OCI-LY3 (cell line): ENCODE measurements at regions not wholly inside any gene's neighbourhood (a gene's known extent, or its start where the extent isn't known, plus 50 kb on each side); places are given as distances from the start of the nearest gene placed in this dataset.

Experiments
- H2AFZ ChIP-seq: fragments of 200-600, 300-600 bp; shearing (Covaris generic); 2 replicates; pipeline ENCODE4 v1.6.0; 2014; ENCODE audit warnings: antibody characterized with exemption, low read depth, low read length
- H3K27ac ChIP-seq: fragments of 200-600, 300-600 bp; sonication (generic); 2 replicates; pipeline ENCODE4 v1.5.1; 2014; ENCODE audit warnings: mild to moderate bottlenecking, low read length, moderate library complexity, mixed read lengths
- H3K27me3 ChIP-seq: fragments of 200-600, 300-600 bp; sonication (generic); 2 replicates; pipeline ENCODE4 v1.6.1; 2014; ENCODE audit warnings: low read depth, low read length, mixed read lengths
- H3K36me3 ChIP-seq: fragments of 200-600, 300-600 bp; sonication (generic); replicated peaks from 2 replicates; pipeline ENCODE3; 2014; ENCODE audit warnings: low read depth, low read length, mixed read lengths
- H3K4me1 ChIP-seq: fragments of 300-600, 200-600 bp; sonication (generic); 2 replicates; pipeline ENCODE4 v1.6.1; 2014; ENCODE audit warnings: low read length, mixed read lengths
- H3K4me2 ChIP-seq: fragments of 200-600, 300-600 bp; sonication (generic); 2 replicates; pipeline ENCODE4 v1.6.1; 2014; ENCODE audit warnings: low read length, mixed read lengths
- H3K4me3 ChIP-seq: fragments of 300-600, 200-600 bp; sonication (generic); 2 replicates; pipeline ENCODE4 v1.5.1; 2014; ENCODE audit warnings: antibody characterized with exemption, mild to moderate bottlenecking, low read length, moderate library complexity
- H3K79me2 ChIP-seq: fragments of 300-600, 200-600 bp; shearing (Covaris generic); 2 replicates; pipeline ENCODE4 v1.6.1; 2014; ENCODE audit warnings: mild to moderate bottlenecking, low read length, mixed read lengths
- H3K9ac ChIP-seq: fragments of 300-600, 200-600 bp; shearing (Covaris generic); 2 replicates; pipeline ENCODE4 v1.6.0; 2014; ENCODE audit warnings: mild to moderate bottlenecking, low read length, moderate library complexity
- H3K9me3 ChIP-seq: fragments of 200-600, 300-600 bp; shearing (Covaris generic); 2 replicates; pipeline ENCODE4 v1.6.1; 2014; ENCODE audit warnings: low read length, mixed read lengths; ENCODE audit not compliant: insufficient read depth
- H4K20me1 ChIP-seq: fragments of 200-600, 300-600 bp; sonication (generic); 2 replicates; pipeline ENCODE4 v1.6.1; 2016; ENCODE audit warnings: low read length, mixed read lengths; ENCODE audit not compliant: insufficient read depth
- EZH2phosphoT487 ChIP-seq: fragments of 200-600 bp; shearing (Covaris generic); IDR thresholded peaks from 2 replicates; pipeline ENCODE4 v1.6.1; 2018; ENCODE audit warnings: antibody characterized with exemption, mixed run types, low read depth
- TF ChIP-seq, protein P1 (sequence below): fragments of 200-600, 300-600 bp; sonication (generic); IDR thresholded peaks from 2 replicates; pipeline ENCODE4 v1.5.1; 2014; ENCODE audit warnings: antibody characterized with exemption, low read length, low read depth

GRCh38 chr12:74608231-74608775, 70.7 kb downstream of the ATXN7L3B start:
- no peak overlapping the region for H2AFZ ChIP-seq
- TF ChIP-seq, protein P1, sequence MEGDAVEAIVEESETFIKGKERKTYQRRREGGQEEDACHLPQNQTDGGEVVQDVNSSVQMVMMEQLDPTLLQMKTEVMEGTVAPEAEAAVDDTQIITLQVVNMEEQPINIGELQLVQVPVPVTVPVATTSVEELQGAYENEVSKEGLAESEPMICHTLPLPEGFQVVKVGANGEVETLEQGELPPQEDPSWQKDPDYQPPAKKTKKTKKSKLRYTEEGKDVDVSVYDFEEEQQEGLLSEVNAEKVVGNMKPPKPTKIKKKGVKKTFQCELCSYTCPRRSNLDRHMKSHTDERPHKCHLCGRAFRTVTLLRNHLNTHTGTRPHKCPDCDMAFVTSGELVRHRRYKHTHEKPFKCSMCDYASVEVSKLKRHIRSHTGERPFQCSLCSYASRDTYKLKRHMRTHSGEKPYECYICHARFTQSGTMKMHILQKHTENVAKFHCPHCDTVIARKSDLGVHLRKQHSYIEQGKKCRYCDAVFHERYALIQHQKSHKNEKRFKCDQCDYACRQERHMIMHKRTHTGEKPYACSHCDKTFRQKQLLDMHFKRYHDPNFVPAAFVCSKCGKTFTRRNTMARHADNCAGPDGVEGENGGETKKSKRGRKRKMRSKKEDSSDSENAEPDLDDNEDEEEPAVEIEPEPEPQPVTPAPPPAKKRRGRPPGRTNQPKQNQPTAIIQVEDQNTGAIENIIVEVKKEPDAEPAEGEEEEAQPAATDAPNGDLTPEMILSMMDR, result no peak
- TF ChIP-seq EZH2phosphoT487, result no peak

GRCh38 chr12:74610711-74611110, 73.1 kb downstream of the ATXN7L3B start:
- Histone ChIP-seq H3K9ac (no peak overlapping the region), H3K79me2 (no peaks in the 10 kb centered on the region), H3K27me3 (no peaks in the 10 kb centered on the region), H3K4me3 (no peak overlapping the region), H3K4me1 (no peaks in the 10 kb centered on the region), H3K9me3 (no peaks in the 10 kb centered on the region), H3K36me3 (no peaks in the 10 kb centered on the region), H3K4me2 (no peak overlapping the region), H2AFZ (no peak overlapping the region), H3K27ac (no peak overlapping the region), H4K20me1 (no peaks in the 10 kb centered on the region)
- TF ChIP-seq, protein P1, result no peak
- TF ChIP-seq EZH2phosphoT487, result no peak

More at GRCh38 chr12:74608231-74608775, 70.7 kb downstream of the ATXN7L3B start:
- H3K27ac ChIP-seq, result no peak overlapping the region
- H4K20me1 ChIP-seq, result no peaks in the 10 kb centered on the region
- H3K4me1 ChIP-seq, result no peaks in the 10 kb centered on the region
- H3K27me3 ChIP-seq, result no peaks in the 10 kb centered on the region
- no peaks in the 10 kb centered on the region for H3K36me3 ChIP-seq
- H3K9me3 ChIP-seq, result no peaks in the 10 kb centered on the region
- H3K9ac ChIP-seq, result no peak overlapping the region
- H3K4me2 ChIP-seq, result no peak overlapping the region
- no peaks in the 10 kb centered on the region for H3K79me2 ChIP-seq
- no peak overlapping the region for H3K4me3 ChIP-seq

- H2AFZ ChIP-seq, result no peak overlapping the region
- H3K4me1 ChIP-seq, result no peaks in the 10 kb centered on the region
- H3K9me3 ChIP-seq, result no peaks in the 10 kb centered on the region
- no peaks in the 10 kb centered on the region for H3K27me3 ChIP-seq
- no peak overlapping the region for H3K9ac ChIP-seq
- H3K4me3 ChIP-seq, result no peak overlapping the region
- H3K36me3 ChIP-seq, result no peaks in the 10 kb centered on the region
- H3K27ac ChIP-seq, result no peak overlapping the region
- TF ChIP-seq, protein P1, result no peak
- TF ChIP-seq EZH2phosphoT487, result no peak
- no peaks in the 10 kb centered on the region for H3K79me2 ChIP-seq
- H3K4me2 ChIP-seq, result no peak overlapping the region
- H4K20me1 ChIP-seq, result no peaks in the 10 kb centered on the region
Measured at GRCh38 chr12:74614426-74614825, 76.8 kb downstream of the ATXN7L3B start.

- H3K79me2 ChIP-seq, result no peaks in the 10 kb centered on the region
- H3K9ac ChIP-seq, result no peak overlapping the region
- H3K9me3 ChIP-seq, result no peaks in the 10 kb centered on the region
- no peaks in the 10 kb centered on the region for H4K20me1 ChIP-seq
- H3K27ac ChIP-seq, result no peak overlapping the region
- no peak overlapping the region for H3K4me3 ChIP-seq
- no peaks in the 10 kb centered on the region for H3K27me3 ChIP-seq
- no peaks in the 10 kb centered on the region for H3K36me3 ChIP-seq
- no peak overlapping the region for H3K4me2 ChIP-seq
- TF ChIP-seq, protein P1, result no peak
- no peak for TF ChIP-seq EZH2phosphoT487
- H3K4me1 ChIP-seq, result no peaks in the 10 kb centered on the region
- H2AFZ ChIP-seq, result no peak overlapping the region
Measured at GRCh38 chr12:74619084-74619483, 81.4 kb downstream of the ATXN7L3B start.
